ENCODE measurements at regions not wholly inside any gene's neighbourhood (a gene's known extent, or its start where the extent isn't known, plus 50 kb on each side); places are given as distances from the start of the nearest gene placed in this dataset.
A peak's percentile ranks its signal among the peaks of the same experiment; 100 is the strongest.
"Not testable (repeated sequence)": the region's sequence is repeated elsewhere in the genome, so short reads cannot be mapped to it uniquely, and the experiment has no call there.

DNA sequence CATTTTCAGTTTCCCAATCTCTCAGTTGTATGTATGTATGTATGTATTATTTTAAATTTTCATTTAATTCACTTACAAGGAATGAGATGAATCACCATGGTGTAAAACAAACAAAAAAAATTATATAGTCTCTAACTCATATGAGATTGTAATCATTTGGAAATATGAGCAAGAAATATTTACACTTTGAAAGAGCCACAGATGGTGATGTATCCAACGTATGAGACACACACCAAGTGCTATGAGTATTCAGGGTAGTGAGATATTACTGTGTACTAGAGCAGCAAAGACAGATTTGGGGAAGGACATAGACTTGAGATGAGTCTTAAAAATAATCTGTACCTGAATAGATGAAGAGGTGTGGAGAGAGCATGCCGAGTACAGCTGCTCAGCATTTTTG is 1154.4 kb downstream of the RAPGEF2 start:
- DNase-seq, result no peak

DNA sequence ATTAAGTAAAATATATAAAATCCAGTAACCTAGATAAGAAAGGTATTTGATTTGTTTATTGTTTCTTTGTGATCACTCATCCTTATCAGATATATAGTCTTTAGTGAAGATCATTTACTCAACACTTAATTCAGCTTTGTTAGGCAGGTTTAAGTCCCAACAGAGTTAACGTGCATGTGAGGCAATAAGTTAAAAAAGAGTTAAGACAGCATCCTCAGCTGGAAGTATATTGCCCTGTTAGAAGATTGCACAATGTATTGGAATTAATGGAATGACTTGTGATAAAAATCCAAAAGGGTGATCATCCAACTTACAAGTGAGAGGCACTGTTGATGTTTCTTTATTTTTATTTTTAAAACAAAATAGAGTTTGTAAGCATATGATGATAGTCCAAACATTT is 1162.1 kb downstream of the RAPGEF2 start:
- DNase-seq, result no peak

- no peak for DNase-seq
Measured at GRCh38 chr4:160265836-160266235, 1163.0 kb downstream of the RAPGEF2 start.

DNA sequence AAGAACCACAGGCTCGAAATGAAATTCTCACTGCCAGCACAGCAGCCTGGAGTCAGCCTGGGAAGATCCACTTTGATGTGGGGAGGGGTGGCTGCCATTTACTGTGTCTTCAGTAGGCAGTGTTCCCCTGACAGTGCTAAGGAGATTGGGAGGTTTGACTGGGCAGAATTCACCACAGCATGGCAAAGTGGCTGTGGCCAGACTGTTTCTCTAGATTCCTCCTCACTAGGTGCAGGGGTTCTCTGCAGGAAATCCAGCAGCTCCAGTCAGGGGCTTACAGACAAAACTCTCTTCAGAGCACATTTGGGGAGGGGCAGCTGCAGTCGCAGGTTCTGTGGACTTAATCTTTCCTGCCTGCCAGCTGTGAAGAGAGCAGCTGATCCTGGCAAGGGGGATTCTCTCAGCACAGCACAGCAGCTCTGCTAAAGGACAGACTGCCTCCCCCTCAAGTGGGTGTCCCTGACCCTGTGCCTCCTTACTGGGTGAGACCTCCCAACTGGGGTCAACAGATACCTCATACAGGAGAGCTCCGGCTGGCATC is 1174.0 kb downstream of the RAPGEF2 start:
- DNase-seq, result no peak

- DNase-seq, result no peak
Measured at GRCh38 chr4:160283081-160283480, 1180.2 kb downstream of the RAPGEF2 start.

DNA sequence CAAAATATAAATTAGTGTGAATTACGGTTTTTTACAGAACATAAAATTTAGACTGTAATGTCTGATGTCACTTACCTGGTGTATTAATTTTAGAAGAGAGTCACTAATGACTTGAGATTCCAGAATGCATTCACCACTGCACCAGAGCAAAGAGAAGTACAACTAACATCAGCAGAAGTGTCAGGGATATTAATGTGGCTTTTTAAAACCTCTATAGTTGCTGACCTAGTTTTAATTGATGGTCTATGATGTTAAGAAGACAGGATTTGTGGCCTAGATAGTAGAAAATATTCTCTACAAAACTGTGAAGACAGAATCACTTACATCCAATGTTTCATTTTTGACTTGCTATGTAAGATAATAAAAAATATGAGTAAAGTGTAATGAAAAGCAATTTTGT is 1181.6 kb downstream of the RAPGEF2 start:
- DNase-seq, result no peak

GRCh38 chr4:160286051-160286450 is 1183.2 kb downstream of the RAPGEF2 start:
- no peak for DNase-seq

DNA sequence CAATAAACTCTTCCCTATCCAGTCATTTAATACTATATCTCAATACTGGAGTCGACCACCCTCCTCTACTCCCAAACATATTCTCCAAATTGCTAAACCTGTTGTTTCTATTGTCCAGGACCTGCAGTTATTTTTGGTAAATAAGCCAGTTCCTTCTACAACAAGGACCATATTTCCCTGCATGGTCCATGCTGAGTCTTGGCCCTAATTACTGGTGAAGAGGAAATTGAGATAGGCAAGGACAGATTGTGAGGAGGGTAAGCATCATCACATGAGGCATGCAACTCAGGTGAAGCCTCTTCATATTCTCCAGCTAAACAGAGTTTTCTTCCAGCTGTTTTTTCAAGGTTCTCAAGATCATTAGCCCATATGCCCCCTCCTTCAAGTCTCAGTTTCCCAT is 1193.6 kb downstream of the RAPGEF2 start:
- no peak for DNase-seq

DNA sequence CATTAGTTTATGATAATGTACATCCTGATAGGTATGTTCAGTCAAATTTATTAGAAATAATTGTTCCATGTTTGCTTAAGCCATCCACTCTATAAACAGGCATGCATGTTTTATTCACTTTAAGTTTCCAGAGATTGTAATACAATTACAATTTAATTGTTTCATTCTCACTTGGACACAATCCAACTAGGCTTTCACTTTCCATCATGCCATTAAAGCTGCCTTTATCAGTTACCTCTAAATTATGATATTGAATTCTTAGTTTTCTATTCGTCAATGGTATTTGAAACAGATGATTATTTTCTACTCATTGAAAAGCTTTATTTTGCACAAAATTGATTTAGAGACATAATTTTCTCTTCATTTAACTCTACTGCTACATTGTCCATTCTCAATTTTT is 1196.3 kb downstream of the RAPGEF2 start:
- DNase-seq, result peak; percentile 34

- DNase-seq, result peak; percentile 57
Measured at GRCh38 chr4:160299608-160300007, 1196.7 kb downstream of the RAPGEF2 start.

GRCh38 chr4:160316036-160316435 is 1213.2 kb downstream of the RAPGEF2 start:
- no peak for DNase-seq

DNA sequence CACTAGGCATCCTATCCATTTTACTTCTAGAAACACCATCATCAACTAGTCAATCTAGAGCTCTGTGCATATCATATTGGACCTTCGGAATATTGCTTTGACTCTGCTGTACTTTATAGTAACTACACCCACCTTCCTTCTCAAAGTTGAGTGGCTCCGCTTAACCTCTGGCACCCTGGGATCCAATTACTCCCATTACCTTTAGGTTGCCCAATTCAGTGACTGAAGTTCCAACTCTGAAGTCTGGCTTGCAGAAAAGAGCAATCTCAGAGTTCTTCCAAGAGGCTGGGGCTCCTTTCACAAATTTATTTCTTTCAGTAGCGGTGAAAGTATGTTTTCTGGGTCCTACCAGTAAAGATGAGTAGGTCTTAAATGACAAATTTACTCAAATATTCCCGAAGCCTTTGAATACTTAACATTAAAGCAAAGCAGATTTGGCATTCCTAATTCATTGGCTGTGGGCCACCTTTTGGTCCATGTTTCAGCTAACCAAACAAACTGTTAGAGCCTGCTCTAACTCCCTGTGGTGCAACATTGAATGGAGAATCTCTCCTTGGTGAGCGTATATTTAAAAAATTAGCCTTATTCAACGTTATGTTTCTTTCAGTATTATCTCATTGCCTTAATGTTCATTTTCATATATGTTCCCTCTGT is 1215.8 kb downstream of the RAPGEF2 start:
- DNase-seq, result no peak

GRCh38 chr4:160319221-160319867 is 1216.5 kb downstream of the RAPGEF2 start:
- no peak for DNase-seq

GRCh38 chr4:160319868-160320260 is 1217.0 kb downstream of the RAPGEF2 start:
- DNase-seq, result no peak

DNA sequence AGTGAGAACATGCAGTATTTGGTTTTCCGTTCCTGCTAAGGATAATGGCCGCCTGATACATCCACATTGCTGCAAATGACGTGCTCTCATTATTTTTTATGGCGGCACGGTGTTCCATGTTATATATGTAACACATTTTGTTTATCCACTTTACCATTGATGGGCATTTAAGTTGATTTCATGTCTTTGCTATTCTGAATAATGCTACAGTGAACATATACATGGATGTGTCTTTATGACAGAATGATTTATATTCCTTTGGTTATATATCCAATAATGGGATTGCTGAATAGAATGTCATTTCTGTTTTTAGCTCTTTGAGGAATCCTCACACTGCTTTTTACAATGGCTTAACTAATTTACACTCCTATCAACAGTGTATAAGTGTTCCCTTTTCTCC is 1223.2 kb downstream of the RAPGEF2 start:
- DNase-seq, result no peak

DNA sequence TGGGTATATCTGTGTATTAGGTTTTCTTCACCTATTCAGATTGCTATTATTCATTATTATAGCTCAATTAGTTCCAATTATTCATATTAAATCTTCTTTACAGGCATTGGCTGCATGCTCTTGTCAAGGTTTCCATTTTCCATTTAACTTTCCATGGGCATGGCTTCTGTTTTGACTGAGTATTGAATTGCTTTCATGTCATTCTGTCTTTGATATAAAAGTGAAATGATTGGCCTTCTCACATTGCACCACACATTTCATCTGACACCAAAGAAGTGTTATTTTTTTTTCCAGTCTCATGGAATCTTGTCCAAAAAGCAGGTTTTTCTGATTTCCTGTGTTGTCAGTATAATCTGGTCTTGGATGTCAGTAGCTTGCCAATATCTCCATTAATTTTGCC is 1244.3 kb downstream of the RAPGEF2 start:
- no peak for DNase-seq

DNA sequence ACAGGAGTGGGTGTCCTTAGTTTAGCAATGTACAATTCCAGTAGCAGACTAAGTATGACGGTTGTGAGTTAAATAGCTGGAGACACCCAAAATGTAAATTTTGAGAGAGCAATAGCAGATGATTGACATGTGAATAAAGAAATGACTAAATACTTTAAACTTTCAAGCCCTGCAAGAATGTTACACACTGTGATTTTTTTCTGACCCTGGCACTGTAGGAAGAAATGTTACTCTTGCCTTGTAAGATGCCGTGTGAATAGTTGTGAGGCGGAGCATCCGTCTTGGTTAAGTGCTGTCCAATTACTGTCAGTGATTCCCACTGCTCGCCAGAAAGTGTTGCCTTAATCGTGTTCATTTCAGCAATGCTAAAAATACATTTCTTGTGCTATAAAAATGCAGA is 1248.1 kb downstream of the RAPGEF2 start:
- DNase-seq, result no peak

DNA sequence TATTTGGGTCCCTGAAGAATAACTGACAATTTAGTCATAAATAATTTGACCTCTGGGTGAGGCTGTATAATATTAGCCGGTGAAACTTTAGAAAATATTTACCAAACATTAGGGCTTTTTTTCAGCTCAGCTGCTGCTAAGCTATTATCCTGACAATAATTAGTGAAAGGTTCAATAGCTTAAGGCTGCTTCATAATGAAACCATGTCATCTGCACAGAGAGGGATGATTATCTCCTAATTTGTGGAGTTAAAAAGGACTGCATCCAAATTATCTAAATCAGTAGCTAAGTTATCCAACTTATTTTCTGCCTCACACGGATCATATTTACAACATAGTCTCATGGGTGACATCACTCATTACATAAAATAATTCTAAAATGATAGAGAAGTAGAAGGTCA is 1249.8 kb downstream of the RAPGEF2 start:
- peak; percentile 6 for DNase-seq

- peak; percentile 6 for DNase-seq
Measured at GRCh38 chr4:160353548-160353947, 1250.7 kb downstream of the RAPGEF2 start.

DNA sequence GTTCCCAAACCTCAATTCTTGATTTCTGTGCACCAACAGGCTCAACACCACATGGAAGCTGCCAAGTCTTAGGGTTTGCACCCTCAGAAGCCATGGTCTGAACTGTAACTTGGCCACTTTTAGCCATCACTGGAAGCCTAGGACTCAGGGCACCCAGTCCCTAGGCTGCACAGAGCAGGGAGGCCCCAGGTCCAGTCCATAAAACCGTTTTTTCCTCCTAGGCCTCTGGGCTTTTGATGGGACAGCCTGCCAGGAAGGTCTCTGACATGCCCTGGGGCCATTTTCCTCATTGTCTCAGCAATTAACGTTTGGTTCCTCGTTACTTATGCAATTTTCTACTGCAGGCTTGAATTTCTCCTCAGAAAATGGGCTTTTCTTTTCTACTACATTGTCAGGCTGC is 1259.6 kb downstream of the RAPGEF2 start:
- no peak for DNase-seq

- DNase-seq, result no peak
Measured at GRCh38 chr4:160364217-160364616, 1261.3 kb downstream of the RAPGEF2 start.

- not testable (repeated sequence) for DNase-seq
Measured at GRCh38 chr4:160364665-160365064, 1261.8 kb downstream of the RAPGEF2 start.

- DNase-seq, result not testable (repeated sequence)
Measured at GRCh38 chr4:160365383-160365782, 1262.5 kb downstream of the RAPGEF2 start.

DNA sequence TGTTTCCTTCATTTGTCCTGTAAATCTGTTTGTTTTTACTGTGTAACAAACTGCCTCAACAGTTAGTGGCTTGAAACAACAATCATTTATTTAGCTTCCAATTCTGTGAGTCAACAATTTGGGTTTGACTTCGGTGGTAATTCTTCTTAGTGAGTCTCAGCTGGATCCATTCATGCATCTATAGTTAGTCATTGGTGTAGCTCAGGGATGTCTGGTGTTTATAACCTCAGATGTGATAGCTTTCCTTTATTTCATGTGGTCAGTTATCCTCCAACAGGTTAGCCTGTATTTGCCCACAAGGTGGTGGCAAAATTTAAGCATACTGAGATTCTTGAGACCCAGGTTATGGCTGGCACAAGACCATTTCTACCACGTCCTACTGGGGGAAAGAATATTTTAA is 1267.2 kb downstream of the RAPGEF2 start:
- no peak for DNase-seq

DNA sequence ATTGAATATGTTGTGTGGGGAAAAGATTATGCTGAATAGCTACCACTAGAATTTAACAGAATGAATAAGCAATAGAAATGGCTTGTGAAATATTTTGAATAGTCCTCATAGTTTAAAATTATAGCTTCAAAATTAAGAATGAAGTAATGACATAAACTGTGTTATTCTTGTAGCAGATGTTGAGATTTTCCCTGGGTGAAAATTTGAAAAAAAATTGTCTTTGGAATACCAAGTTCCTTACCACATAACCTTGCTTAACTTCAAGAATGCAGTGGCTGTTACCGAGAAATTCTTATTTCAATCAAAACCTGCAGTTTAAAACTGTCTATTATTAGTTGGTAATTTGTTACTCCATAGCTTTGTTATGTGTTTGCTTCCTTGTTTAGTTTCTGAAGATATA is 1268.6 kb downstream of the RAPGEF2 start:
- DNase-seq, result no peak

Measured in NCI-H1105 (cell line).